ENCODE measurements at regions not wholly inside any gene's neighbourhood (a gene's known extent, or its start where the extent isn't known, plus 50 kb on each side); places are given as distances from the start of the nearest gene placed in this dataset.

GRCh38 chr5:12655675-12656074, 751.4 kb upstream of the CTNND2 start:
- Histone ChIP-seq H3K4me1 (no peaks in the 10 kb centered on the region), H3K9me3 (peaks cover 0 to 8% of the 10 kb centered on the region in 2 donors), H3K36me3 (no peaks in the 10 kb centered on the region), H3K27me3 (no peaks in the 10 kb centered on the region), H3K4me3 (no peak overlapping the region), H3K27ac (no peak overlapping the region)
- intact Hi-C loops (cut with DNase I; ENCODE audit: low total_unique reads): no loop called here
- no peak for DNase-seq (ENCODE audit: low spot score in 2 of 2)
- no peak for TF ChIP-seq POLR2AphosphoS5 (IDR thresholded peaks at IDR 0.05)
- TF ChIP-seq POLR2A (IDR thresholded peaks at IDR 0.05): no peak
- no peak for TF ChIP-seq CTCF (IDR thresholded peaks at IDR 0.05)

- no peak overlapping the region for H3K4me3 ChIP-seq
Observed at GRCh38 chr5:12652201-12652600, 748.0 kb upstream of the CTNND2 start.

GRCh38 chr5:12648558-12648957, 744.3 kb upstream of the CTNND2 start:
- no peak overlapping the region for H3K4me3 ChIP-seq
- H3K27me3 ChIP-seq: no peaks in the 10 kb centered on the region
- no peak for DNase-seq (ENCODE audit: low spot score in 2 of 2)
- no peaks in the 10 kb centered on the region for H3K36me3 ChIP-seq
- no peaks in the 10 kb centered on the region for H3K4me1 ChIP-seq
- intact Hi-C loops (cut with DNase I; ENCODE audit: low total_unique reads): no loop called here
- TF ChIP-seq CTCF (IDR thresholded peaks at IDR 0.05) (no peak), POLR2AphosphoS5 (IDR thresholded peaks at IDR 0.05) (no peak), POLR2A (IDR thresholded peaks at IDR 0.05) (no peak)
- no peaks in the 10 kb centered on the region for H3K9me3 ChIP-seq
- H3K27ac ChIP-seq: no peak overlapping the region

More at GRCh38 chr5:12652201-12652600, 748.0 kb upstream of the CTNND2 start:
- Histone ChIP-seq H3K27ac (no peak overlapping the region), H3K9me3 (no peaks in the 10 kb centered on the region), H3K27me3 (no peaks in the 10 kb centered on the region), H3K36me3 (no peaks in the 10 kb centered on the region), H3K4me1 (no peaks in the 10 kb centered on the region)
- DNase-seq (ENCODE audit: low spot score in 2 of 2): no peak
- TF ChIP-seq CTCF (IDR thresholded peaks at IDR 0.05): no peak
- no peak for TF ChIP-seq POLR2AphosphoS5 (IDR thresholded peaks at IDR 0.05)
- no peak for TF ChIP-seq POLR2A (IDR thresholded peaks at IDR 0.05)
- intact Hi-C loops (cut with DNase I; ENCODE audit: low total_unique reads): no loop called here

GRCh38 chr5:12647613-12648012, 743.4 kb upstream of the CTNND2 start:
- Histone ChIP-seq H3K4me1 (no peaks in the 10 kb centered on the region), H3K27me3 (no peaks in the 10 kb centered on the region), H3K36me3 (no peaks in the 10 kb centered on the region), H3K4me3 (no peak overlapping the region), H3K27ac (no peak overlapping the region), H3K9me3 (no peaks in the 10 kb centered on the region)
- no peak for TF ChIP-seq CTCF (IDR thresholded peaks at IDR 0.05)
- no peak for DNase-seq (ENCODE audit: low spot score in 2 of 2)
- intact Hi-C loops (cut with DNase I; ENCODE audit: low total_unique reads): no loop called here

- TF ChIP-seq POLR2A (IDR thresholded peaks at IDR 0.05): no peak
- TF ChIP-seq POLR2AphosphoS5 (IDR thresholded peaks at IDR 0.05): no peak
- TF ChIP-seq CTCF (IDR thresholded peaks at IDR 0.05): no peak
Observed at GRCh38 chr5:12645582-12645981, 741.3 kb upstream of the CTNND2 start.

More at GRCh38 chr5:12645582-12645981, 741.3 kb upstream of the CTNND2 start:
- no peak overlapping the region for H3K4me3 ChIP-seq
- H3K4me1 ChIP-seq: no peaks in the 10 kb centered on the region
- H3K27ac ChIP-seq: no peak overlapping the region
- H3K27me3 ChIP-seq: no peaks in the 10 kb centered on the region
- intact Hi-C loops (cut with DNase I; ENCODE audit: low total_unique reads): no loop called here
- no peaks in the 10 kb centered on the region for H3K36me3 ChIP-seq
- no peak for DNase-seq (ENCODE audit: low spot score in 2 of 2)
- H3K9me3 ChIP-seq: no peaks in the 10 kb centered on the region

All from breast epithelium (tissue), 4 donors.